ENCODE measurements at regions not wholly inside any gene's neighbourhood (a gene's known extent, or its start where the extent isn't known, plus 50 kb on each side); places are given as distances from the start of the nearest gene placed in this dataset.
"Not testable (repeated sequence)": the region's sequence is repeated elsewhere in the genome, so short reads cannot be mapped to it uniquely, and the experiment has no call there.

- intact Hi-C loops (cut with micrococcal nuclease) = no loop called here
- Mint-ChIP-seq H3K27ac (no peak overlapping the region), H3K27me3 (no peaks in the 10 kb centered on the region), H3K36me3 (ENCODE audit: low read depth) (no peaks in the 10 kb centered on the region), H3K4me3 (no peak overlapping the region), H3K4me1 (no peaks in the 10 kb centered on the region), H3K9me3 (peaks cover 3% of the 10 kb centered on the region)
- DNase-seq = no peak
Measured at GRCh38 chr2:67599561-67599960, 202.4 kb downstream of the ETAA1 start.

GRCh38 chr2:67600222-67600871 lies 203.2 kb downstream of the ETAA1 start:
- Mint-ChIP-seq H3K27ac (no peak overlapping the region), H3K4me3 (no peak overlapping the region), H3K36me3 (ENCODE audit: low read depth) (no peaks in the 10 kb centered on the region), H3K9me3 (peaks cover under 1% of the 10 kb centered on the region), H3K4me1 (no peaks in the 10 kb centered on the region), H3K27me3 (no peaks in the 10 kb centered on the region)
- intact Hi-C loops (cut with micrococcal nuclease) = no loop called here
- DNase-seq = no peak

- H3K4me3 Mint-ChIP-seq = no peak overlapping the region
- intact Hi-C loops (cut with micrococcal nuclease) = no loop called here
- H3K27ac Mint-ChIP-seq = no peak overlapping the region
- no peaks in the 10 kb centered on the region for H3K27me3 Mint-ChIP-seq
- H3K4me1 Mint-ChIP-seq = no peaks in the 10 kb centered on the region
- H3K36me3 Mint-ChIP-seq (ENCODE audit: low read depth) = no peaks in the 10 kb centered on the region
- no peaks in the 10 kb centered on the region for H3K9me3 Mint-ChIP-seq
- DNase-seq = no peak
Measured at GRCh38 chr2:67600946-67601345, 203.8 kb downstream of the ETAA1 start.

GRCh38 chr2:67604360-67604759 lies 207.2 kb downstream of the ETAA1 start:
- H3K4me1 Mint-ChIP-seq = no peaks in the 10 kb centered on the region
- no peaks in the 10 kb centered on the region for H3K27me3 Mint-ChIP-seq
- no peak for DNase-seq
- H3K9me3 Mint-ChIP-seq = no peaks in the 10 kb centered on the region
- no peak overlapping the region for H3K27ac Mint-ChIP-seq
- no peak overlapping the region for H3K4me3 Mint-ChIP-seq
- intact Hi-C loops (cut with micrococcal nuclease) = no loop called here
- no peaks in the 10 kb centered on the region for H3K36me3 Mint-ChIP-seq (ENCODE audit: low read depth)

GRCh38 chr2:67612576-67613042 lies 215.5 kb downstream of the ETAA1 start:
- Mint-ChIP-seq H3K9me3 (no peaks in the 10 kb centered on the region), H3K4me3 (no peak overlapping the region), H3K27ac (no peak overlapping the region), H3K27me3 (no peaks in the 10 kb centered on the region), H3K4me1 (no peaks in the 10 kb centered on the region), H3K36me3 (ENCODE audit: low read depth) (no peaks in the 10 kb centered on the region)
- intact Hi-C loops (cut with micrococcal nuclease) = no loop called here
- no peak for DNase-seq

GRCh38 chr2:67613227-67613626 lies 216.1 kb downstream of the ETAA1 start:
- Mint-ChIP-seq H3K36me3 (ENCODE audit: low read depth) (no peaks in the 10 kb centered on the region), H3K4me3 (no peak overlapping the region), H3K27ac (no peak overlapping the region), H3K27me3 (no peaks in the 10 kb centered on the region), H3K9me3 (no peaks in the 10 kb centered on the region), H3K4me1 (no peaks in the 10 kb centered on the region)
- no peak for DNase-seq
- intact Hi-C loops (cut with micrococcal nuclease) = no loop called here

- no peak overlapping the region for H3K4me3 Mint-ChIP-seq
- no peak overlapping the region for H3K27ac Mint-ChIP-seq
- H3K9me3 Mint-ChIP-seq = no peaks in the 10 kb centered on the region
- H3K36me3 Mint-ChIP-seq (ENCODE audit: low read depth) = no peaks in the 10 kb centered on the region
- H3K27me3 Mint-ChIP-seq = no peaks in the 10 kb centered on the region
- intact Hi-C loops (cut with micrococcal nuclease) = no loop called here
- DNase-seq = no peak
- H3K4me1 Mint-ChIP-seq = no peaks in the 10 kb centered on the region
Measured at GRCh38 chr2:67614454-67614853, 217.3 kb downstream of the ETAA1 start.

GRCh38 chr2:67616749-67617148 lies 219.6 kb downstream of the ETAA1 start:
- Mint-ChIP-seq H3K27me3 (no peaks in the 10 kb centered on the region), H3K4me1 (no peaks in the 10 kb centered on the region), H3K9me3 (no peaks in the 10 kb centered on the region), H3K36me3 (ENCODE audit: low read depth) (no peaks in the 10 kb centered on the region), H3K27ac (no peak overlapping the region), H3K4me3 (no peak overlapping the region)
- no peak for DNase-seq
- intact Hi-C loops (cut with micrococcal nuclease) = no loop called here

- H3K27me3 Mint-ChIP-seq = no peaks in the 10 kb centered on the region
- no peaks in the 10 kb centered on the region for H3K4me1 Mint-ChIP-seq
- no peak for DNase-seq
- no peak overlapping the region for H3K27ac Mint-ChIP-seq
- H3K9me3 Mint-ChIP-seq = no peaks in the 10 kb centered on the region
- no peaks in the 10 kb centered on the region for H3K36me3 Mint-ChIP-seq (ENCODE audit: low read depth)
- intact Hi-C loops (cut with micrococcal nuclease) = no loop called here
- no peak overlapping the region for H3K4me3 Mint-ChIP-seq
Measured at GRCh38 chr2:67619204-67619603, 222.1 kb downstream of the ETAA1 start.

GRCh38 chr2:67623741-67624140 lies 226.6 kb downstream of the ETAA1 start:
- H3K4me3 Mint-ChIP-seq; H3K9me3 Mint-ChIP-seq; H3K27ac Mint-ChIP-seq; intact Hi-C loops (cut with micrococcal nuclease); DNase-seq; H3K27me3 Mint-ChIP-seq; H3K36me3 Mint-ChIP-seq (ENCODE audit: low read depth); H3K4me1 Mint-ChIP-seq: not testable (repeated sequence)

- Mint-ChIP-seq H3K27ac (no peak overlapping the region), H3K27me3 (no peaks in the 10 kb centered on the region), H3K4me3 (no peak overlapping the region), H3K4me1 (no peaks in the 10 kb centered on the region), H3K9me3 (peaks cover 4% of the 10 kb centered on the region), H3K36me3 (ENCODE audit: low read depth) (no peaks in the 10 kb centered on the region)
- no peak for DNase-seq
- intact Hi-C loops (cut with micrococcal nuclease) = no loop called here
Measured at GRCh38 chr2:67625178-67625577, 228.0 kb downstream of the ETAA1 start.

- Mint-ChIP-seq H3K27ac (no peak overlapping the region), H3K4me3 (no peak overlapping the region), H3K9me3 (peaks cover 4% of the 10 kb centered on the region), H3K36me3 (ENCODE audit: low read depth) (no peaks in the 10 kb centered on the region), H3K27me3 (no peaks in the 10 kb centered on the region), H3K4me1 (no peaks in the 10 kb centered on the region)
- intact Hi-C loops (cut with micrococcal nuclease) = no loop called here
- DNase-seq = no peak
Measured at GRCh38 chr2:67625690-67626475, 228.8 kb downstream of the ETAA1 start.

GRCh38 chr2:67626656-67627055 lies 229.5 kb downstream of the ETAA1 start:
- no peak for DNase-seq
- intact Hi-C loops (cut with micrococcal nuclease) = no loop called here
- Mint-ChIP-seq H3K27me3 (no peaks in the 10 kb centered on the region), H3K36me3 (ENCODE audit: low read depth) (no peaks in the 10 kb centered on the region), H3K9me3 (peaks cover 4% of the 10 kb centered on the region), H3K4me1 (no peaks in the 10 kb centered on the region), H3K27ac (no peak overlapping the region), H3K4me3 (no peak overlapping the region)

GRCh38 chr2:67627456-67628207 lies 230.5 kb downstream of the ETAA1 start:
- Mint-ChIP-seq H3K36me3 (ENCODE audit: low read depth) (no peaks in the 10 kb centered on the region), H3K4me1 (no peaks in the 10 kb centered on the region), H3K9me3 (peaks cover 4% of the 10 kb centered on the region), H3K4me3 (no peak overlapping the region), H3K27ac (no peak overlapping the region), H3K27me3 (no peaks in the 10 kb centered on the region)
- DNase-seq = no peak
- intact Hi-C loops (cut with micrococcal nuclease) = no loop called here

Measured in activated CD4-positive, alpha-beta T cell treated with anti-CD3 and anti-CD28 coated beads, Interleukin-2, amount 10 ng/mL, durations not matched to agents 24 days and 14 days (primary cell).